ENCODE measurements at regions not wholly inside any gene's neighbourhood (a gene's known extent, or its start where the extent isn't known, plus 50 kb on each side); places are given as distances from the start of the nearest gene placed in this dataset.

- no peak for TF ChIP-seq CTCF (conservative IDR thresholded peaks at IDR 0.05; ENCODE audit: low read length)
- no peak for TF ChIP-seq EZH2phosphoT487 (IDR thresholded peaks at IDR 0.05; ENCODE audit: borderline replicate concordance, low read depth, low read length)
Observed at GRCh38 chr3:107881509-107881908, 209.3 kb downstream of the CD47 start.

All from OCI-LY7 (cell line).